NCI-H1930 (cell line): ENCODE measurements at regions not wholly inside any gene's neighbourhood (a gene's known extent, or its start where the extent isn't known, plus 50 kb on each side); places are given as distances from the start of the nearest gene placed in this dataset.
"Not testable (repeated sequence)": the region's sequence is repeated elsewhere in the genome, so short reads cannot be mapped to it uniquely, and the experiment has no call there.

Experiments
- DNase-seq, 2 experiments: peaks; one replicate each; lab custom pipeline; 2025; lab: John Stamatoyannopoulos, UW

- no peak for DNase-seq
Observed at GRCh38 chr2:144668493-144669110, 148.7 kb upstream of the ZEB2 start.

DNA sequence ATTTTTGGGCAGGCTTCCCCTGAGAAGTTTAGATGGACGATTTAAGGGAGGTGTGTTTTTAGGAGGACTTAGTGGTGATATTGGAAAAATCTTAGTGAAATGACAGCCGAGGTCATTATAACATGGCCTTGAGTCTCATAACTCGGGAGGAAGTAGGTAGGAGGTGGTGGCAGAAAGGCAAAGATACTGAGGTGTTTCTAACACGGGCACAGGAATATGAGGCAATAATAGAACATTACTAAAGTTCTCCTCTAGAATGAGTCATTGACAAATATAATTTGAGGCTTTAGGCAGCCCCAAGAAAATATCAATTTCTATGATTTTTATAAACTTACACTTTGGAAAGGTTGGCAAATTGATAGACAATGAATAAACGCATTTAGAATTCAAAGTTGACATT lies 146.1 kb upstream of the ZEB2 start:
- no peak for DNase-seq

DNA sequence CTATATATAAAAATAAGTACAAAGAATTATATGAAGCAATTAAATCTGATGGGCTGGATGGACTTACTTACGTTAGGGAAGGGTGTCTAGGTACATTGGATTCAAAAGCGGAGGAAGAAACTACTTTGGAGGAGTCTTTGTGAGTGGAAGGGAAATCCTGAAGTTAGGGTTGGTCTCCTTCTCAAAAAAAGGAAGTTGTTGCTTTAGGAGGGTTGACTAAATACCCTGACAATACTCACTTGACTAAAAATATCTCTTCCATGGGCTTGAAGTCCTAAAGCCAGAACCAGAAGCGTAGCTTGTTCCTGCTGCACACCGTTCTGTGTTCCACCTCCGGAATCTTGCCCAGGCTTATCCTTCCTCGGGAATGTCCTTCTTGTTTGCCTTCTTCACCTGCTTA lies 143.3 kb upstream of the ZEB2 start:
- no peak for DNase-seq

DNA sequence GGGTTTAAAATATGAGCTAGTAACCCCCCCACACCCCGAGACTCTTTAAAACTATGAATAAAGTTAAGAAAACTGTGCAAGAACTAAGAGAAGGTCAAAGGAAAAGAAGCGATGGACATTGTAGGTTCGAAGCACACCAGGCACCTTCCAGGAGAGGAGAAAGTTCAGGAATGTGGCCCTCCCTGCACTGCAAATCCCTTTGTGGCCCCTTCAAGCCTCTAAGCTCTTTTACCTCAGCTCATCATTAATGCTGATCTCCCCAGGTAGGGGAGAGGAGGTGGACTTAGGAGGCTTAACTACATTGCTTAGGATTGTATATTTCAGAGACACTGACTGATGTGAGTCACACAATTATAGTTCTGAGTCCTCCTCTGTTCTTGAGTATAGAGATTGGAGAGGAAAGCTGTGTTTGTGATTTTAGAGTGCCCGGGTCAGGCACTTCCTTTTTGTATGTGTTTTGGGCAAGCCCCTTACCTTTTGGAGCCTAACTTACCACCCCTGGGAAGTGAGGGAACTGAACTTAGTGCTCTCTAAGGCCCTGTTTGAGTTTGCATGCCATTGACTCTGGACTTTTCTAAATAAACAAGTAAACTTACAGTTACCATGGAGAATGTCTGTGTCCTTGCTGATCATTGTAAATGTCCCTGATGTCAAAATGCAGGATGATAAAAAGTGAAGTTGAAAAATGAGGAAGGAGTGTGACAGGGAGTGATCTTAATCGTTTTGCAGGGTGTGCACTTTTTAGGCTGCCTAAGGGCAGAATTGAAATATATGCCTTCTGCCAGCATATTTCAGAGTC lies 140.8 kb upstream of the ZEB2 start:
- no peak for DNase-seq

DNA sequence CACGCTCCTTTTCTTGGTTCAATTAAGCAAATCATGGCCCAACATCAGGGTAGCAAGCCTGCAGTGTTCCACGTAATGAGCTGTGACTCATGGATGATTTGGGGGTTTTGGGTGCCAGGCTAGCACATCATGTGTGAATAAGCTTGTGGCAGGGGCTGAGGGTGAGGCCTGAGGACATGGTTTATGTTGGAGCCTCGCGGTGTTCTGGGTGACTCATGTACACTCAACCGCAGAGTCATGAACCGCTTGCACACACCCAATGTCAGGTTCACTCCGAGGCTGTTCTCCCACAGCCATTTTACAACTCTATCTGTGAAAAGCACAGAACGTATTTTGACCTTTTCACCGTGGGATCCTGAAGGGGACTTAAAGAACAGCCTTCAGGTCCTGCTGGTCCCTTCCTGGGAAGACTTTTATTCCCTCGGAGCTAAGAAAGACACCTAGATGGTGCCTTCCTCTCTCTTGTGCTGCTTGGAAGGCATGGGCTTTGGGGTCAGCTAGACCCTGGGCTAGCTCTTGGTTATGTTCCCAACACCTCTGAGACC lies 139.9 kb upstream of the ZEB2 start:
- no peak for DNase-seq

- DNase-seq: no peak
Observed at GRCh38 chr2:144654523-144654922, 134.6 kb upstream of the ZEB2 start.

- DNase-seq: no peak
Observed at GRCh38 chr2:144650907-144651306, 131.0 kb upstream of the ZEB2 start.

GRCh38 chr2:144648837-144649465 lies 129.0 kb upstream of the ZEB2 start:
- DNase-seq: no peak

DNA sequence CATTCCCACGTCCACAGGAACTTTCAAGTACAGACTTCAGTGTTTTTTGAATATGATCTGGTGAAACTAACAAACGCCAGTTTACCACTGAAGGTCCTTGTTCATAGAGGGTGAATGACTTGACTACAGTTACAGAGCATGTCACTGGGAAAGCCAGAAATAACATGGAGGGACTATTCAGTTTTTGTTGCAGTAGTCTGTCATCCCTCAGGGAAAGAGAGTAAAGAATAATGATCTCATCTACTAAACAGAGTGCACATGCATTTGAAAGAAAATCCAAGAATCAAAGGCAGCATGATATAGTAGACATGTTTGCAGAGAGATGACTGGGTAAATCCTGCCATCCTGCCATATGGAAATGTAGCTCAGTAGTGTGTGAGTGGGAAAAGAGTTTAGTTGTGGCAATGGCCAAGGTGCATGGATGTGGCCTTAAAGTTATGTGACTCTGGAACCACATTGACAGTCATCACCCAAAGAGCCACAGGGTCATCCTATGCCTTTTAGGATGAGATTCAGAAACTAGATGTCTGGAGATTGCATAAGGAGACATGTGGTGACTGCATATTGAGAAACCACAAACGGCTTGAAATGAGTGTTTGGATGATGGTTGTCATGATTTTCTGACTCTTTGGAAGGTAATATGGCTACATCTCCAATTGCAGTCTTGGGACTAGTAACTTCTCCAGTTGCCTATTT lies 125.3 kb upstream of the ZEB2 start:
- no peak for DNase-seq

- DNase-seq: no peak
Observed at GRCh38 chr2:144644549-144644948, 124.6 kb upstream of the ZEB2 start.

- DNase-seq: no peak
Observed at GRCh38 chr2:144643537-144644336, 123.8 kb upstream of the ZEB2 start.

- no peak for DNase-seq
Observed at GRCh38 chr2:144642856-144643255, 122.9 kb upstream of the ZEB2 start.

DNA sequence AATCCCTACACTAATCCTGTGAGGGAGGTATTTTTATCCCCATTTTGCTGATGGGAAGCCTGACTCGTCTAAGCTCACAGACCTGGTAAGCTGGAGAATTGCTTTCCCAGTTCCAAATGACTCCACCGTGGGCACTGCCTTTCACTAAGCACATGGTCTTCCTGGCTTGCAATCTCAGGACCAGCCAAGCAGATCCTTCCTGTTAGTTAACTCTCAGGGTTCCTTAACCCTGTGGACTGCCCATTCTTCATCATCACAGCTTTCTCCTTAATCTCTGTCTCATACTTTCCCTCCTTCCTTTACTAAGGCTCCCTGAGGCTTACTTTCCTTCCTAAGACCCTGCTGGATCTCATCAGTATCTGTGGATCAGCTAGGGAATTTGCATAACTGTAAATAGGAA lies 122.2 kb upstream of the ZEB2 start:
- no peak for DNase-seq

GRCh38 chr2:144638250-144638649 lies 118.3 kb upstream of the ZEB2 start:
- not testable (repeated sequence) for DNase-seq

- not testable (repeated sequence) for DNase-seq
Observed at GRCh38 chr2:144636860-144637259, 116.9 kb upstream of the ZEB2 start.

- DNase-seq: no peak
Observed at GRCh38 chr2:144632809-144633208, 112.9 kb upstream of the ZEB2 start.

DNA sequence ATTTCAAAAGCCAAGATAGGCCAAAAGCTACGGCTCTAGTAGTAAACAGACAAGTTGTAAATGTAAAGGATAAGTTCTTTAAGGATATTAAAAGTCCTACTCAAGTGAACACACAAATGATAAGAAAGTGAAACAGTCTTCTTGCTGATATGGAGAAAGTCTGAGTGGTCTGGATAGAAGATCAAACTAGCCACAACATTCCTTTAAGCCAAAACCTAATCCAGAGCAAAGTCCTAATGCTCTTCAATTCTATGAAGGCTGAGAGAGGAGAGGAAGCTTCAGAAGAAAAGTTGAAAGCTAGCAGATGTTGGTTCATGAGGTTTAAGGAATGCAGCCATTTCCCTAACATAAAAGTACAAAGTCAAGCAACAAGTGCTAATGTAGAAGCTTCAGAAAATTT lies 111.7 kb upstream of the ZEB2 start:
- DNase-seq: no peak

- DNase-seq: no peak
Observed at GRCh38 chr2:144630459-144631215, 110.7 kb upstream of the ZEB2 start.

DNA sequence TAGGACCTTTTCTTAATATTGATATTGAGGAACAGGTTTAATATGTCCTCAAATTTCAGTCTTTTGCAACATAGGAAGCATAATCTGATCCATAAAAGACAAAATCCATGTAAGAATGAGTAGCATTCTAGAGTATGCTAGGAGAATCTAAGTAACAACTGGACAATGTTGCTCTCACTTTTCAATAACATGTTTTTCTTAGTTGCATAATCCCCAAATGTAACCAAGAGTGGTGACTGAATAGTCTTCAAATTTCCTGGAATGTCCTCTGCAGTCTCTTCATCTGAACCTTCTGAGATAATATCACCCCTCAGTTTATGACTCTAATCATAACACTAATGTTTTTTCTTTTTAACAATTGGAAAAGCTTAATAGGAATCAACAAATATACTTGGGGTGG lies 110.0 kb upstream of the ZEB2 start:
- DNase-seq: no peak

DNA sequence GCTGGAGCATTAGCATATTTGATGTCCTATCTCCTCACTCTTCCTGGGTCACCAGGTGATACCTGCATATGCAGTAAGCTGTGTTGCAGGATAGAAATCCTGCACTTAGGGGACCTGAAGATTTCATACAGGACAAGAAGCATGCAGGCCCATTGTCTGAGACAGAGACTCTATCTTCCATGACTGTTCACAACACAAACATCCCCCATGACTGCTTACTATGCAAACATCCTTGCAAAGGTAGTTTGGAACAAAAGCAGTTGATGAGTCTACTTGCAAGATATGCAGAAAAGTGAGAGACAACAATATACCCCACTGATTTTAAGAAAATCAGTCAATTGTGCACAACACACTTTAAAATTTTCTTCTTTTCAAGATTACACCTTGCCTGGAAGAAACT lies 108.6 kb upstream of the ZEB2 start:
- DNase-seq: no peak

- DNase-seq: no peak
Observed at GRCh38 chr2:144625626-144626025, 105.7 kb upstream of the ZEB2 start.
